Cerebellar cortex (tissue), 1 donor: ENCODE measurements at regions not wholly inside any gene's neighbourhood (a gene's known extent, or its start where the extent isn't known, plus 50 kb on each side); places are given as distances from the start of the nearest gene placed in this dataset.
A peak's percentile ranks its signal among the peaks of the same experiment; 100 is the strongest.

Source experiments
- DNase-seq: peaks from one replicate; pipeline ENCODE4 v3.0.0-alpha.2; 2015; ENCODE audit warnings: low spot score

DNA sequence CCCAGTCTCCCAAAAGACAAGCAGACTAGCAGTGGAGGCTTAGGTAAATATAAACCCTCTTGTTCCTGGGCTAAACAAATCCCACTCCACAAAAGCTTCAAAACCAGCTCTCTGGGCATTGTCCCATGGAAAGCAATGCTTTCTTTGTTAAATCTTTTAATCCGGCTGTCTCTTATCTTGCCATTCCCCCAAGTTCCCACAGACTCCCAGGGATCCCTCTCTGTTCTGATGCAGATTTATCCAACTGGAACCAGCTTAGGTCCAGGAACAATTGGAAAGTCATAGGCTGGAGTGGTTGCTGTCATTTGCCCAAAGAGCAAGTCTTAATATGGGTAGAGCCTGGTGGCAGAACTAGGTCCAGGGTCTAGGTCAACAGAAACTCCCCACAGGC is 110.1 kb upstream of the ATP1A1 start:
- DNase-seq = no peak

DNA sequence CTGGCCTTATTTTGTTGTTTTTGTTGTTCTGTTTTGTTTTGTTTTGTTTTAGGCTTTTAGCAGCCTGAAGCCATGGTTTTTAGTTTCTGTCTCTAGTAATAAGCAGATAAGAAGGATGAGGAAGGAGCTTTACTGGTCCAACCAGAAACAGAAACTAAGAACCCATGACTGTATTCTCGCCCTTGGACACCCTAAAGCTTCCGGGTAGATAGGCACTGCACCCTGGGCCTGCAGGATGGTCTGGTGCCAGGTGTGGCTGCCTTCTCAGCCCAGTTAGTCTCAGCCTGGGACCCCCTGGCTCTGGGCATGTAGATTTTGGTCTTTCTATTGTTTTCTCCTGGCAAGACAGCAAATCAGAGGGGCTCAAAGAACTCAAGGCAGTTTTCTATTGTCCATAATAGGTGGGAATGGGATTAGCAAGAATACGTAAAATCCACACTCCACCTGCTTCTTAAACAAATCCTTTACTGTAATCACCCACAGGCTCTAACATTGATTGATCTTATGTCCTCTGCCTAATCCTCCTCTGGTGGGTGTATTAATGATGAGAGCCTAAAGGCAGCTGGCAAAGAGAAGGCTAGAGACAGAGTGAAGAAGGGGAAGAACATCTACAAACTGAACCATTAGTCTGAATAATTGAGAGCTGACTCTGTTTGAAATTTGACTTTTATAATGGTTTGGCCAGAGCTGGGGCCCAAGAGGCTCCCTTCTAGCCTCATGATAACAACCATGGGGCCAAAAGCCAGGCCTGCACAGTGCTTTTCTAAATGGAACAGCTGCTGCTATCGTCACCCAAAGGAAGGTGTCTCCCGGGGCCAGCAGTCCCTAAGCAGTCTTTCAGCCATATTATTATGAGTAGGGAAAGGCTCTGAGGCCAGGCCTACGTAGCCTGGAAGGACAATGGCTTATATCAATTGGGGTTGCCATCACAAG is 106.8 kb upstream of the ATP1A1 start:
- no peak for DNase-seq

DNA sequence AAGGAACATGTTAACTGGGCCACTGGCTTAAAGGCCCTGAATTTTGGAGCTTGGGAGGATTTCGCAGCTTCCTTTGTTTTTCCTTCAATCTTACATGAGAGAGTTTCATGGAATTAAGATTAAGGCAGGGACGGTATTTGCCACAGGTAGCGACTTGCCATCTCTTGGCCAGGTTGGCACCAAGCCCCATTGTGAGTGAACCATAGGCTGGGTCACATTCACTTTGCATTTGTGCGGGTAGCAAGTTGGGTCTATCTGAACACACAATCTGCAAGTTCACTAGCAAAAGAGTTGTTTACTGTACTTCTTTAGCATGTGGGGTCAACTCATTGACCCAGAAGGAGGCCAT is 106.2 kb upstream of the ATP1A1 start:
- no peak for DNase-seq

DNA sequence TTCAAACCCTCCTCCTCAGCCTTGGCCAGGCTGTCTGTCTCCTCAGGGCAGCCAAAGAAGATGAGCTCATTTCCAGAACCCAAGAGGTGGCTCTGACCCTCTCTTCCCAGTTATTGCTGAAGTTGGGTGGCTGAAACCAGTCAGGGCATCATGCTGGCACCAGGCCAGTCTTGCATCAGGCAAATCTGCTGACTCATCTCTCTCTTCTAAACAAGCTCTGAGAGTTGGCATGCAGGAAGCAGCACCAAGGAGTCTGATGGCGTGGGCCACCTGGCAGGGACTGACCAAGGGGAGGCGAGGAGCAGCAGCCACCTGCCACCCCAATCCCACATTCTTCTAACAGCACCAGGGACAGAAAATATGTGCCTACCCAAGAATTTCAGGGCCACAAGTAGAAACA is 104.8 kb upstream of the ATP1A1 start:
- DNase-seq = peak; percentile 82

DNA sequence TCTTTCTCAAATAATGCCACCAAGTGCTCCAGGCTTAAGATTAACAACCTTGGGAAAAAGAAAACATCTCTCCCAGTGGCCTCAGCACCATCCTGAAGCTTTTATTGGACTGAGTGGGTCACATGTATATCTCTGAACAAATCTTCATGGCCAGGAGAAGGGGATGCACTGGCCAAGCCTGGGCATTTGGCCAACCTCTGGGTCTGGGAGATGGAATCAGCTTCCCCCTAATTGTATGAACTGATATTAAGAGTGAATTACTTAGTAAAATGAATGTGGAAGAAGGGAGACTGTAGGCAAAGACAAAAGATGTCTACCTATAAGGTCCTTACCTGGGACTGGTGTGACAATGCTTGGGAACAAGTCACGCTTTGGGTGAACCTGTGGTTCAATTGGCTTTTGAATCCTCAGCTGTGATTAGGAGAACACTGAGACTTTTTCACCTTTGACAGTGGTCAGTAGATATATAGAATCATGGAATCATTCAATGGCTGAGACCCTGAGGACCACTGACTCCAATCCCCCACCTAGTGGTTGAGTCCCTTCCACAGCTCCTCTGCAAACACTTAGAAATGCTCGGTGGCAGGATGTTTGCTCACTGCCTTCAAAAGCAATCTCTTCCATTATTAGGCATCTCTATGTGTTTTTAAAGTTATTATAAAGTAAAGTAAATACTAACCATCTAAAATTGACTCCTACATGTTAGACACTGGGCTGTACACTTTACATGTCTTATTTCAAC is 102.6 kb upstream of the ATP1A1 start:
- DNase-seq = no peak

DNA sequence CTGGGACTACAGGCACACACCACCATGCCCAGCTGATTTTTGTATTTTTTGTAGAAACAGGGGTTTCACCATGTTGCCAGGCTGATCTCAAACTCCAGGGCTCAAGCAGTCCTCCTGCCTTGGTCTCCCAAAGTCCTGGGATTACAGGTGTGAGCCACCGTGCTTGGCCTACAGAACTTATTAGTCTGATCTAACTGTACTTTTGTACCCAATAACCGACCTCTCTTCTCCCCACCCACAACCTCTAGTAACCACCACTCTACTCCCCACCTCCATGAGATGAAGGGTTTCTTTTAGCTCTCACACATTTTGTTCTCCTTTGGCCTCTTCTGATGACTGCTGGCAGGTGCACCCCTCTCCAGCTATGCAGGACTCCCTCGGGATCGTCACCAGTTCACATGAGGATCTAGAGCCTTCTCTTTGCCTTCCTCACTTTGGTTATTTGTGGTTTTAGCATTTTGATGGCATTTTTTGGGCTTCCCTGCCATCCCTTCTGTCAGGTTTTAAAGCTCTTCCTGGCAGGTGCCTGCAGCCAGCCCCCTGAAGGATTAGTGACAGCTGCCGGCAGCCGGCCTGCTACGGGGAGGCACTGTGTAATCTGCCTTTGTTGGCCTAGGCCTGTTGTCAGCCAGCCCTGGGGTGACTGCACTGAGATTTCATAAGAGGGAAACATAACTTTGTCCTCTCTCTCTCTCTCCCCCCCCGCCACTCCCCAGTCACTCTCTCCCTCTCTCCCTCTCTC is 99.8 kb upstream of the ATP1A1 start:
- peak; percentile 84 for DNase-seq

DNA sequence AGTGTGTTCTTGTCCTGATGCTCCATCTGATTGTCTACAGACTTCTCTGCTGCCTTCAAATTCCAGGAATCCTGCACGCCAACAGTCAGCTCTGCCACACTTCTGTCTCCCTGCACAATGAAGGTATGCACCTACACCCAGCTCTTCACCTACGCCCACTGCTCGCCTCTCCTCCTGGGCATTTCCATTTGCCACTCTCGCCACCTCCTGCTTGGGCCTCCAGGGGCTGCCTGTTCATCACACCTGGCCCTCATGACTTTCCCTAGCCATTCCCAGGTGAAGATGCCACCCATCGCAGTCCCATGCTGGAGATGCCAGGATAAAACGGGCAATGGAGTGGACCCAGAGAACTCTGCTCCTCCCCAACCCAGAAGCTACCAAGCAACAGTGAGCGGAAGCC is 96.5 kb upstream of the ATP1A1 start:
- no peak for DNase-seq

DNA sequence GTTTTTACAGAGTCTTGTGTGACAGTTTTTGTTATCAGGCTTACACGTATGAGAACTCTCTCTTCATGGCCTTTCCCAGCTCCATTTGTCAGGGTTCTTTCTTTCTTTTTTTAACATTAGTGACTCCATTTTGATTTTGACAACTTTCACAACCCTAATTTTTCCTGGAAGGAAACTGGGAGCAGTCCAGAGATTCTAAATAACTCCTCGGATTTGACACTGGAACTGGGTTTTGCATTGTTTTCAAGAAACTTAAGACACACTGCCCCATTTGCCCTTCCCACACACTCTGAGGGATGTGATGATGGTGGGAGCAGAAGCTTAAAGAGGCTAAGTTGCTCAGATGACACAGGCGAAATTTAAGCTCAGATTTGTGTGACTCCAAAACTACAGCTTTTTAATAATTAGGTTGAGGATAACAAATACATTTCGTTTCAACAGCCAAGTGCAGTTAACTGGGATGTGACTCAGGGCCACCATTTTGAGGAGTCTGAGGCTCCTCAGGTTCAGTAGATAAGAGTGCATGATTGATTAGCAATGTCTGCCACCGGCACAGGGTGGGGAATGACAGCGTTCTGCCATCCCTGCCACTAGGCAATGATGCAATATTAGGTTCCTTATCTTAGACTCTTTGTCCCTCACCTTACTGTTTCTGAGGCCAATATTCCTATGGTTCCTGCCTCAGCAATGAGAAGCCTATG is 95.1 kb upstream of the ATP1A1 start:
- no peak for DNase-seq

DNA sequence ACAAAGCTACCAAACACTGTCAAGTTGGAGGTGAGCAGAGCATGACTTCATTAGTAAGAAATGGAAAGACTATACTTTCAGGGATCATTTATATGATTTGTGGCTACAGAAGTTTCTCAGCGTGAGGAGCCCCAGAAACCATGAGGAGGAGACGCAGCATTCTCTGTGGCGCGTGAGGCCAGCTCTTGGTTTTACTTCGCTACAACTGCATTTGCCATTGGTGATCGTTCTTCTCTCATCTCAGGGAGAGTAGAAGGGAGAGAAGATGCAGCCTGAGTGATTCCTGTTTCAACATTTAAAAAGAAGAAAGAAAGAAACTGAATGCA is 94.5 kb upstream of the ATP1A1 start:
- DNase-seq = no peak

DNA sequence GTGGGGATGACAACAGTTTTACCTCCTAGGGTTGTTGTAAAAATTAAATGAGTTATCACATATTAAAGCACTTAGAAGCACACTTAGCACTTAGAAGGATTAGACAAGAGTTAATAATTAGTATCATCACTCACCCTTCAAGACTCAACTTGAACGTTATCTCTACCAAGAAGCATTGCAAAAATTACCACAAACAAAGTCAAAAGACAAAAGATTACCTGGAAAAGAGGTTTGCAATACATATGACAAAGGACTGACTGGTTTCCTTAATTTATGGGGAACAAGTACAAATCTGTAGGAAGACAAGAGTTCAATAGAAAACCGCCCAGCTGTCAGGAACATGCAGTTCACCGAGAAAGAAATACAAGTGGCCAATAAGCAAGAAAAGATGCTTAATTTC is 93.3 kb upstream of the ATP1A1 start:
- no peak for DNase-seq

DNA sequence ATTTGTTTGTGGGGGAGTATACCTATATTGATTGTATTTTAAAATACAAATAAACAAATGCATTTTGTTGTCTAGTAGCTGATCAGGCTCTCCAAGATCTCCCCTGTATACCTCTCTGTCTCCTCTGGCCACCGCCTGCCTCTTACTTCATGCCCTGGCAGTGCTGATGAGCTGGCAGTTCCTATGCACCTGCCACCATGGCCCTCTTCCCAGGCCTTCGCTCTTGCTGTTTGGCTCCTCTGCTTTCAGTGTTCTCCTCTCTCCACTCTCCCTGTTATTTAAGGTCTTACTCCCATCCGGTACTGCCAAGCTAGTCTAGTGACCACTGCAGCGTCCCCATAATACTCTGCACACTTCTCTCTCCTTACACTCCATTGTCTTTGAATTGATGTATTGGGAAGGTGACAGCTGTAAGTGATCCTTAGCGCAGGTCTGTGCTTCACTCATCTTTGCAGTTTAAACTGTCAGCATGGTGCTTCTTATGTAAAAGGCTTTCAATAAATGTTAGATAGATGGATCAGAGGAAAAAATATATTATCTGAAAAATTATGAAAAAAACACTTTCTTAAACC is 88.1 kb upstream of the ATP1A1 start:
- DNase-seq = peak; percentile 97

DNA sequence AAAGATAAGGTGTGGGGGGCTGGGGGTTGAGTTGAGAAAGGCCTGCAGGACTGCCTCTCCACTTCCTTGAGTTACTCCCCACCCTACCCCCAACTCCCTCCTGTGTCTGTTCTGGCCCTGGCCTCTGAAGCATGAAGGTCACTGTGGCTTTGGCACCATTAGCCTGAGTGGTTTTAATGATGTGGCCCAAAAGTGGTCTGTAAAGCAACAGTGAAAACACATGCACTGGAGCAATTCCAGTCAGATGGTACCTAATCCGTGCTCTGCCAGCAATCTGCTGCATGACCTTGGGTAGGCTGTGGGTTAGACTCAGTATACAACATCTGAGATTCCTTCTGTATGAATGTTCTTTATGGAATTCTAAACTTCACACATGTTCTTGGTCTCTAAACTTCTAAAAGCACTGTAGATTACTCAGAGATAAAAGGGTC is 86.5 kb upstream of the ATP1A1 start:
- no peak for DNase-seq

DNA sequence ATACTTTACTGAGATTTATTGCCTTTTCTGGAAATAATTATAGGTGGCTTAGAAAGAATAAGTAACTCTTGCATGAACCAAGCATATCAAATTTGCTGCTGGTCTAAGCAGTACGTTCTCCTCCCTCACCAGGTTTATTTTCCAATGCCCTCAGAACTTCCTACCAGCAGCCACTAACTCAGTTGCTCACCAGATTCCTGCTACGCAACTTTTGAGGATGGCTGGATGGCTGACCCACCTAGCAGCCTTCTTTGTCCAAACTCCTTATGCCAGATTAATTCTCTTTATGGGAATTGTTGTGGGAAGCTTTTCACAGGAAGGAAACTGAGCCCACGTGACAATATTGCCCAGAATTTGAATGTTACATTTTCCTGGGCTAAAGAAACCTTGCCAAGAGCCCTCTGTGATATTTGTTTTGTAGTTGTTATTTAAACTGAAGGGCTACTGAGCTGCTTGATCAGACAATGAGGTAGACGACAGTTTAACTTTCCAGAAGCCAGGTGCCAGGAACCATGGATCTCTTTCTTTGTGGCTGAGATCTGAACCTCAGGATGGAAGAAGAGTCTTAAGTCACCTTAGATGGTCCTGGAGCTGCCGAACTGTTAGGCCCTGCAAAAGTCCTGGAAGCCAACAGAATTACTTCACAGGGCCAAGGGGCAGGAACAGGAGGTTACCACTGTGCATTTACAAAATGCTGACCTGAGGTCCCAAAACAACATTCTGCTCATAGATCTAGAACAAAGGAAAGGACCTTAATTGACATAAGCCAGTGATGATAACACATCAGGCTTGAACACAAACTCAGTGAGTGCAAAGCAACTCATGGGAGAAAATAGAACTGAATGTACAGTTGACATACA is 85.5 kb upstream of the ATP1A1 start:
- DNase-seq = no peak

DNA sequence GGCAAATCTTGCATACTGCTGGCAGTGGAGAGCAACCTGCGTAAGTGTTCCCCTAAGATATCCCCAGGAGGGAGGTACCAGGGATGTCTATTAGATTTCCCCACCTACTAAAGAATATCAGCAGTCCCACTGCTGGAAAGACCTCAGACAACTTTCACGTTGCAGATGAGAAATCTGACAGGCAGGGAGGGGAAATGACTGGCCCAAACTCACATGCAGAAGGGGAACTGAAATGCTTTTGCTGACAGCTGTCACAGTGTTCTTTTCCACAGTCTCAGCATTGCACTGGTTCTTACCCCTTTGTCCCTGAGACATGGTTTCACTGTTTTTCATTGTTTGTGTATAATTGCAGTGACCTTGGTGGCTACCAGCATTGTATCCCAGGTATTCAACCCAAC is 84.8 kb upstream of the ATP1A1 start:
- DNase-seq = no peak

DNA sequence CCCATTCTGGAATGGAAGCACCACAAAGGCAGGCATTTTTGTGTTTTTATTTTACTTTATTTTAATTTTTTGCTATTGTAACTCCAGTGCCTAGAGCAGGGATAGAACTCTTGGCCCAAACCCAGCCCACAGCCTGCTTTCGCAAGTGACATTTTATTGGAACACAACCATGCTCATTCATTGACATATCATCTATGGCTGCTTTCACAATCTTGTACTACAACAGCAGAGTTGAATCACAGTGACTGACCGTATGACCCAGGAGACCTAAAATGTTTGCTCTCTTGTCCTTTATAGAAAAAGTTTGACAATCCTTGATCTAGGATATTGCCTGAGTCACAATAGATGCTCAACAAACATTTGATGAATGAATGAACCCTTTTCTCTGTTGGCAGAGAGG is 83.9 kb upstream of the ATP1A1 start:
- DNase-seq = no peak

DNA sequence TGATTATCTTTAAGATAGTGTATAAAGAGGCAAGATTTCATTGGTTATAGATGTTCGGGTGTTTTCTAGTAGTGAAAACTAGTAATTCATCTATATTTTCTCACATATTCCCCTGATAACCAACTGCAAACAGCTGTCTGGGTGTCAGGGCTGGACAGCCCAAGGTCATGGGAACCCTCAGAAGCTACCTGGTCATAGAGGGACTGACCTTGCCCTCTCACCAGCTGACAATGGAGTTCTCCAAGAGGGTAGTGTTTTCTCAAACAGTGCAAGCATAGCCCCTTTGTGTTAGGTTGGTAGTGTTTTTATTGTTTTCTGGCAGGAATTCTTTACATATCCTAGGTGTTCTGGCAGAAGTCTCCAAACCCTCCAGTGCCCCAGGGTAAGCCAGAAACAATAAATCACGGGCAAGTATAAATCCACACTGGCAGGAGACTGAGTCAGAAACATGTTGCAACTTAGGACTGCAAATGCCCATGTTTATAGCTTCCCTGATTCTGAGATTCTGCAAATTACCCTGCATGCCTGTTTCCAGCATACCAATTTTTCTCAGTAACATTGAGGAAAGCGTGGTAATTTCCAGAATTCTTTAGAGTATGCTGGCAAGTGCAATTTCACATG is 82.8 kb upstream of the ATP1A1 start:
- no peak for DNase-seq

DNA sequence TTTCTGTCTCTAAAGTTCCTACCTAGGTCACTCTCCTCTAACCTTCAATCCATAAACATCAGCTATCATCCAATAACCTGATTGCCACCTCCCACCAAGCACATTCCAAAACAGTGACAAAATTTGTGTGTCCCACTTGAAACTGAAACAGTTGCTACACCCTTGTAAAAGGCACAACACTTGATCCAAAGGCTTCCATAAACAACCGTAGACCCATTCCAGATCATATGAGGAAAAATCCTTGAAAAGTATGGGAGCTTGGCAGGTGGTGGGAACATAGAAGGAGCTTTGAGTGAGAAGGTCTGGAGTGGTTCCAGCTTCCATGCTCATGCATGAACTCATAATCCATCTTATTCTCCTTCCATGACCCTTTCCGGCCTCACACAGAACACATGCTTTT is 82.0 kb upstream of the ATP1A1 start:
- no peak for DNase-seq

DNA sequence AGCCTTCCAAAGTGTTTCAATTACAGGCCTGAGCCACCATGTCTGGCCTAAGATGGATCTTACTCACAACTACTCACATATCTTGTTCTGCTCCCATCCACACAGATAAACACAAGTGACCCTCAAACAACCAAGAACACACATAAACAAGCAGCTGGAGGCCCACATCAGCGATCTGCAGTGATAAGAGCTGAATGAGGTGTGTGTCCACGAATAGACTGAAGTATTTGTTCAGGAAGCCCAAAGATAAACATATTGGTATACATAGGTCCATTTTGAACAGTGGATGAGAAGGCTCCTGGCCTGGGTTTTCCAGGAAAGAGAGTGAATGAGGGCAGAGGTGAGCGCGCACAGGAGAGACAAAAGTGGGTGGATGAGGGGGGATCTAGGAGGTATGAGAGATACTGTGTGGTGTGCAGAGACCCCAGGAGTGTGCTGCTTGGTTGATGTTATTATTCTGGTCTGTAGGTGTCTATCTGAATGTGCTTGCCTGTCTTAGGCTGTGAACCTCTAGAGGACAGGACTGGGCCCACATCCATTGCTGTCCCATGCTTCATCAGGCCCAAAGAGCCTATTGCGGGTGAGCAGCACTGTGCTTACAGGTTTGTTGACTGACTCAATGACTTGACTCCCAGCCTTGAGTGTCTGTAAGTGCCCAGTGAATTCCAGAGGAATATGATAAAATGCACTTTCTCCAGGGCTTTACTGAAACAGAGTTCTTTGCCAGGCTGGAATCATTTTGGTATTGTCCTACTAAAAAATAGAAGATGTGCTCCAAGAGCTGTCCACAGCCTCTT is 79.9 kb upstream of the ATP1A1 start:
- DNase-seq = no peak

DNA sequence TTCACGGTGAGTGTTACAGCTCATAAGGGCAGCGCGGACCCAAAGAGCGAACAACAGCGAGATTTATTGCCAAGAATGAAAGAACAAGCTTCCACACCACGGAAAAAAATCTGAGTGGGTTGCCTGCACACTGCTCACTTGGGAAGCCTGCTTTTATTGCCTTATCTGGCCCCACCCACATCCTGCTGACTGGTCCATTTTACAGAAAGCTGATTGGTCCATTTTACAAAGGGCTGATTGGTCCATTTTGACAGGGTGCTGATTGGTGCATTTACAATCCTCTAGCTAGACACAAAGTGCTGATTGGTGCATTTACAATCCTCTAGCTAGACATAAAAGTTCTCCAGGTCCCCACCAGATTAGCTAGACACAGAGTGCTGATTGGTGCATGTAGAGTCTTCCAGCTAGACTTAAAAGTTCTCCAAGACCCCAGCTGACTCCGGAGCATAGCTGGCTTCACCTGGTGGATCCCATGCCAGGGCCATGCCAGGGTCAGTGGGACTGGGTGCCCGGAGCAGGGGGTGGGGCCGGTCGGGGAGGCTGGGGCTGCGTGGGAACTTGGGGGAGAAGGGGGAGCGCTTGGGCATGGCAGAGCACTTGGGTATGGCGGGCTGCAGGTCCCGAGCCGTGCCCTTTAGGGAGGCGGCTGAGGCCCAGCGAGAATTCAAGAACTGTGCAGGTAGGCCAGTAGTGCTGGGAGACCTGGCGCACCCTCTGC is 75.4 kb upstream of the ATP1A1 start:
- no peak for DNase-seq
